H9 (cell line): ENCODE measurements at regions not wholly inside any gene's neighbourhood (a gene's known extent, or its start where the extent isn't known, plus 50 kb on each side); places are given as distances from the start of the nearest gene placed in this dataset.

ENCODE experiments used
- DNase-seq: peaks from one replicate; pipeline ENCODE4 v3.0.0-alpha.2; 2017
- H2AFZ ChIP-seq: one replicate; pipeline ENCODE4 v1.6.1; 2013; ENCODE audit warnings: mild to moderate bottlenecking, low read length, control low read depth, moderate library complexity
- H2AK5ac ChIP-seq: 2 replicates; pipeline ENCODE4 v1.6.1; 2013; ENCODE audit warnings: low read length, control low read depth, mixed read lengths; ENCODE audit not compliant: insufficient read length
- H2BK120ac ChIP-seq: one replicate; pipeline ENCODE4 v1.6.1; 2013; ENCODE audit warnings: low read depth, mild to moderate bottlenecking, low read length, control low read depth, inconsistent platforms; ENCODE audit not compliant: poor library complexity, severe bottlenecking
- H2BK12ac ChIP-seq: 2 replicates; pipeline ENCODE4 v1.6.1; 2013; ENCODE audit warnings: low read length, control low read depth, mixed read lengths, low read depth; ENCODE audit not compliant: insufficient read length
- H2BK15ac ChIP-seq: 2 replicates; pipeline ENCODE4 v1.6.1; 2013; ENCODE audit warnings: low read depth, low read length, control low read depth
- H2BK20ac ChIP-seq: one replicate; pipeline ENCODE4 v1.6.1; 2013; ENCODE audit warnings: low read depth, mild to moderate bottlenecking, low read length, control low read depth, inconsistent platforms; ENCODE audit not compliant: poor library complexity, severe bottlenecking
- H2BK5ac ChIP-seq: 2 replicates; pipeline ENCODE4 v1.6.1; 2013; ENCODE audit warnings: low read length, control low read depth, mixed read lengths; ENCODE audit not compliant: insufficient read length
- H3K14ac ChIP-seq: 2 replicates; pipeline ENCODE4 v1.6.1; 2013; ENCODE audit warnings: low read length, control low read depth; ENCODE audit not compliant: insufficient read depth
- H3K18ac ChIP-seq: 2 replicates; pipeline ENCODE4 v1.6.1; 2013; ENCODE audit warnings: low read depth, mild to moderate bottlenecking, mixed read lengths, low read length, control low read depth; ENCODE audit not compliant: insufficient read length
- H3K23ac ChIP-seq: 2 replicates; pipeline ENCODE4 v1.6.1; 2013; ENCODE audit warnings: low read length, control low read depth, mixed read lengths, low read depth; ENCODE audit not compliant: insufficient read length
- H3K23me2 ChIP-seq: 2 replicates; pipeline ENCODE4 v1.6.1; 2013; ENCODE audit warnings: low read depth, mild to moderate bottlenecking, mixed read lengths, low read length, control low read depth; ENCODE audit not compliant: insufficient read length, poor library complexity, severe bottlenecking
- H3K27ac ChIP-seq: 2 replicates; pipeline ENCODE4 v1.5.1; 2013; ENCODE audit warnings: low read length, control low read depth, mixed read lengths, low read depth; ENCODE audit not compliant: insufficient read length
- H3K27me3 ChIP-seq: 2 replicates; pipeline ENCODE4 v1.6.1; 2013; ENCODE audit warnings: low read length, control low read depth, inconsistent platforms; ENCODE audit not compliant: insufficient read depth
- H3K4ac ChIP-seq: 2 replicates; pipeline ENCODE4 v1.6.1; 2013; ENCODE audit warnings: low read depth, mild to moderate bottlenecking, control low read depth, inconsistent platforms, low read length, moderate library complexity
- H3K4me1 ChIP-seq: 2 replicates; pipeline ENCODE4 v1.6.1; 2013; ENCODE audit warnings: low read length, control low read depth, inconsistent platforms; ENCODE audit not compliant: insufficient read depth
- H3K4me2 ChIP-seq: 2 replicates; pipeline ENCODE4 v1.6.1; 2013; ENCODE audit warnings: low read length, control low read depth, mixed read lengths; ENCODE audit not compliant: insufficient read length, insufficient read depth
- H3K56ac ChIP-seq: 2 replicates; pipeline ENCODE4 v1.6.1; 2013; ENCODE audit warnings: low read depth, mild to moderate bottlenecking, mixed read lengths, low read length, control low read depth; ENCODE audit not compliant: insufficient read length
- H3K79me1 ChIP-seq: 2 replicates; pipeline ENCODE4 v1.6.1; 2013; ENCODE audit warnings: low read depth, mild to moderate bottlenecking, moderate library complexity, low read length, control low read depth, inconsistent platforms; ENCODE audit not compliant: insufficient read depth, poor library complexity, severe bottlenecking
- H3K79me2 ChIP-seq: 2 replicates; pipeline ENCODE4 v1.6.1; 2013; ENCODE audit warnings: low read length, control low read depth, inconsistent platforms; ENCODE audit not compliant: insufficient read depth
- H3K9ac ChIP-seq: 2 replicates; pipeline ENCODE4 v1.6.1; 2013; ENCODE audit warnings: low read length, control low read depth, mixed read lengths; ENCODE audit not compliant: insufficient read length; ENCODE audit errors: extremely low read depth
- H3K9me3 ChIP-seq: one replicate; pipeline ENCODE4 v1.6.1; 2013; ENCODE audit warnings: low read depth, low read length, inconsistent platforms; ENCODE audit not compliant: control insufficient read depth
- H3T11ph ChIP-seq: one replicate; pipeline ENCODE4 v1.6.1; 2013; ENCODE audit warnings: mild to moderate bottlenecking, low read length, control low read depth, inconsistent platforms
- H4K20me1 ChIP-seq: one replicate; pipeline ENCODE4 v1.6.1; 2013; ENCODE audit not compliant: control insufficient read depth, insufficient read length, insufficient read depth
- H4K5ac ChIP-seq: 2 replicates; pipeline ENCODE4 v1.6.1; 2013; ENCODE audit warnings: low read depth, mild to moderate bottlenecking, mixed read lengths, low read length, control low read depth; ENCODE audit not compliant: insufficient read length
- H4K8ac ChIP-seq: replicated peaks from 2 replicates; pipeline ENCODE4 v1.6.1; 2013; ENCODE audit warnings: low read length, control low read depth, mixed read lengths, low read depth; ENCODE audit not compliant: insufficient read length
- H4K91ac ChIP-seq: 2 replicates; pipeline ENCODE4 v1.6.1; 2013; ENCODE audit warnings: low read depth, mild to moderate bottlenecking, moderate library complexity, mixed read lengths, low read length, control low read depth; ENCODE audit not compliant: insufficient read length
- H3K27ac Mint-ChIP-seq, 3 experiments: 2 replicates in 2 of 3; 3 replicates in 1 of 3; pipeline ENCODE4 v1.8.0; 2020 to 2021; ENCODE audit warnings: mixed read lengths in 3 of 3, mild to moderate bottlenecking in 1 of 3, moderate library complexity in 1 of 3
- H3K27me3 Mint-ChIP-seq: 2 replicates; pipeline ENCODE4 v1.8.0; 2021; ENCODE audit warnings: low read depth, mild to moderate bottlenecking, moderate library complexity, mixed read lengths
- H3K36me3 Mint-ChIP-seq, 3 experiments: 2 replicates in 2 of 3; 3 replicates in 1 of 3; pipeline ENCODE4 v1.8.0; 2020 to 2021; ENCODE audit warnings: low read depth in 3 of 3, mixed read lengths in 3 of 3; ENCODE audit not compliant: insufficient read depth in 1 of 3
- H3K4me1 Mint-ChIP-seq, 2 experiments: 2 replicates each; pipeline ENCODE4 v1.8.0; 2020; ENCODE audit warnings: mixed read lengths in 2 of 2
- H3K4me3 Mint-ChIP-seq, 2 experiments: 2 replicates in 1 of 2; 3 replicates in 1 of 2; pipeline ENCODE4 v1.8.0; 2020 to 2021; ENCODE audit warnings: mild to moderate bottlenecking in 2 of 2, mixed read lengths in 2 of 2, moderate library complexity in 1 of 2
- H3K9me3 Mint-ChIP-seq, 2 experiments: 2 replicates in 1 of 2; 3 replicates in 1 of 2; pipeline ENCODE4 v1.8.0; 2020; ENCODE audit warnings: mild to moderate bottlenecking in 2 of 2, mixed read lengths in 2 of 2, moderate library complexity in 1 of 2
- CTCF ChIP-seq: fragments of 200-600 bp; sonication (generic); conservative IDR thresholded peaks from 3 replicates; pipeline ENCODE4 v1.8.0; 2021; ENCODE audit warnings: antibody characterized with exemption, mild to moderate bottlenecking
- WGBS: extraction: QIAGEN DNeasy Blood & Tissue Kit; methylation state at CpG from one replicate; pipeline ENCODE4 v1.1.7; 2013; ENCODE audit warnings: missing lambda C conversion rate, low lambda C conversion rate, mixed read lengths; ENCODE audit not compliant: insufficient read length; ENCODE audit errors: extremely low coverage; 5-methylcytosine and 5-hydroxymethylcytosine counted together

DNA sequence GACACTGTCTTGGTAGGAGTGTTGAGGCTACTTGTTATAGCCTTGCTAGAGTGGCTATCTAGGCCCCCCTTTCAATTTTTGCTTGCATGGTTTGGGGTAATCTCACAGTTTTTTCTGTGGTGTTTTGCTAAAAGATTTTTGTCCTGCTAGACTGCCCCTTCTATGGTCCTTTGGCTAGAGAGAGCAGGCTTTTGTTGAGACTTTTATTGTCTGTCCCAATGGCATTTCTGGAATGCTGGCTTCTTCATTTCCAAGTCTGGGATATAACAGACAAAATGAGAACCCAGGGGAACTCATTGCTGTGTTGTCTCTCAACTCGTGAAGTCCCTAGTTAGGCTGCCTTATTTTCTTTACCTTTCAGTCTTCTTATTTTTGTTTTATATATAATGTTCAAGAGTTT is 160.2 kb upstream of the ZC4H2 start:
- Histone ChIP-seq H3K27ac (no peak overlapping the region), H3K56ac (no peak overlapping the region), H3K4me1 (no peaks in the 10 kb centered on the region), H4K20me1 (no peaks in the 10 kb centered on the region), H2BK5ac (no peak overlapping the region), H3K79me2 (no peaks in the 10 kb centered on the region), H3K4ac (no peak overlapping the region), H3K23ac (no peak overlapping the region), H2BK12ac (no peak overlapping the region), H2BK120ac (no peak overlapping the region), H3K14ac (no peak overlapping the region), H4K5ac (no peak overlapping the region), H2AFZ (no peak overlapping the region), H3K9me3 (peaks cover 23% of the 10 kb centered on the region), H2BK15ac (no peak overlapping the region), H3T11ph (no peak overlapping the region), H3K18ac (no peak overlapping the region), H3K79me1 (no peaks in the 10 kb centered on the region), H3K27me3 (no peaks in the 10 kb centered on the region), H3K23me2 (no peaks in the 10 kb centered on the region), H2AK5ac (no peak overlapping the region), H3K4me2 (no peak overlapping the region), H4K8ac (no peak overlapping the region), H3K9ac (no peak overlapping the region), H4K91ac (no peak overlapping the region), H2BK20ac (no peak overlapping the region)
- no peak for TF ChIP-seq CTCF
- Mint-ChIP-seq H3K27ac (no peak overlapping the region), H3K9me3 (peaks cover 79 to 81% of the 10 kb centered on the region in 2 experiments), H3K4me3 (no peak overlapping the region), H3K27me3 (peaks cover 1% of the 10 kb centered on the region; the same call in 1 of the 2 replicates), H3K4me1 (peaks cover 0 to 4% of the 10 kb centered on the region in 2 experiments; a peak in 1 of 4 replicates), H3K36me3 (peaks cover 8 to 41% (median 29%) of the 10 kb centered on the region in 3 experiments)
- WGBS, result no CpG with 5 or more reads among the region's 1 CpG
- DNase-seq, result no peak
